Right atrium auricular region (tissue), 2 donors: ENCODE measurements at regions not wholly inside any gene's neighbourhood (a gene's known extent, or its start where the extent isn't known, plus 50 kb on each side); places are given as distances from the start of the nearest gene placed in this dataset.
"Not testable (repeated sequence)": the region's sequence is repeated elsewhere in the genome, so short reads cannot be mapped to it uniquely, and the experiment has no call there.

Experiments
- DNase-seq: peaks from one replicate; pipeline ENCODE4 v3.0.0-alpha.2; 2019; ENCODE audit warnings: low spot score
- H3K27ac ChIP-seq, 2 donors: fragments of 200-600 bp; sonication (generic); 1 replicate in 1 of 2; 2 replicates in 1 of 2; pipeline ENCODE4 v1.5.1; 2016 to 2019
- H3K27me3 ChIP-seq, 2 donors: fragments of 200-600 bp; sonication (generic); one replicate each; pipeline versions ENCODE4 v1.5.1 to v1.6.0; 2017 to 2019
- H3K36me3 ChIP-seq: fragments of 200-600 bp; sonication (generic); one replicate; pipeline ENCODE4 v1.5.1; 2016
- H3K4me1 ChIP-seq, 2 donors: fragments of 200-600 bp; sonication (generic); one replicate each; pipeline versions ENCODE4 v1.5.1 to v1.6.0; 2017 to 2019
- H3K4me3 ChIP-seq, 2 donors: fragments of 200-600 bp; sonication (generic); 1 replicate in 1 of 2; 2 replicates in 1 of 2; pipeline ENCODE4 v1.5.1; 2017 to 2019; ENCODE audit warnings: mild to moderate bottlenecking in 1 of 2, moderate library complexity in 1 of 2
- H3K9me3 ChIP-seq, 2 donors: fragments of 200-600 bp; sonication (generic); one replicate each; pipeline ENCODE4 v1.5.1; 2019
- TF ChIP-seq, protein P1 (sequence below), 2 donors: fragments of 200-600 bp; sonication (generic); IDR thresholded peaks; one replicate each; pipeline ENCODE4 v1.5.1; 2019; ENCODE audit warnings: antibody characterized with exemption in 2 of 2

DNA sequence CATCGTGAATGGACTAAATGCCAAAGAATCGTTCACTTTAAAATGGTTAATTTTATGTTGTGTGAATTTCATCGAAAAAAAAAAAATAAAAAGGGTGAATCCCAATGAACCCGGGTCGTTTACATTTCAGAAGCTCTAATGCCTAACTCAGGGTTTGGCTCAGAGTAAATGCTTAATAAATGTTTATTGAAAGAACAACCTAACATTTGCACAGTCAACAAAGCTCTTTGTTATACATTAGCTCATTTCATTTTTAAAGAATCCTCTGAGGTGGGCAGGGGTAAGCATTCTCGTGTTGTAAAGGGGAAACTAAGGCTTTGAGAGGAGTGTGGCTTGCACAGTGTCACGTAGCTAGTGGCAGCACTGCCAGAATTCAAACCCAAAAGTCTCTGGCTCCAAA lies 109.5 kb downstream of the RPLP1 start:
- Histone ChIP-seq H3K36me3 (no peaks in the 10 kb centered on the region), H3K27ac (no peak overlapping the region), H3K4me1 (no peaks in the 10 kb centered on the region), H3K27me3 (no peaks in the 10 kb centered on the region), H3K9me3 (no peaks in the 10 kb centered on the region), H3K4me3 (no peak overlapping the region)
- TF ChIP-seq, protein P1, sequence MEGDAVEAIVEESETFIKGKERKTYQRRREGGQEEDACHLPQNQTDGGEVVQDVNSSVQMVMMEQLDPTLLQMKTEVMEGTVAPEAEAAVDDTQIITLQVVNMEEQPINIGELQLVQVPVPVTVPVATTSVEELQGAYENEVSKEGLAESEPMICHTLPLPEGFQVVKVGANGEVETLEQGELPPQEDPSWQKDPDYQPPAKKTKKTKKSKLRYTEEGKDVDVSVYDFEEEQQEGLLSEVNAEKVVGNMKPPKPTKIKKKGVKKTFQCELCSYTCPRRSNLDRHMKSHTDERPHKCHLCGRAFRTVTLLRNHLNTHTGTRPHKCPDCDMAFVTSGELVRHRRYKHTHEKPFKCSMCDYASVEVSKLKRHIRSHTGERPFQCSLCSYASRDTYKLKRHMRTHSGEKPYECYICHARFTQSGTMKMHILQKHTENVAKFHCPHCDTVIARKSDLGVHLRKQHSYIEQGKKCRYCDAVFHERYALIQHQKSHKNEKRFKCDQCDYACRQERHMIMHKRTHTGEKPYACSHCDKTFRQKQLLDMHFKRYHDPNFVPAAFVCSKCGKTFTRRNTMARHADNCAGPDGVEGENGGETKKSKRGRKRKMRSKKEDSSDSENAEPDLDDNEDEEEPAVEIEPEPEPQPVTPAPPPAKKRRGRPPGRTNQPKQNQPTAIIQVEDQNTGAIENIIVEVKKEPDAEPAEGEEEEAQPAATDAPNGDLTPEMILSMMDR (IDR thresholded peaks at IDR 0.05) = no peak
- no peak for DNase-seq

DNA sequence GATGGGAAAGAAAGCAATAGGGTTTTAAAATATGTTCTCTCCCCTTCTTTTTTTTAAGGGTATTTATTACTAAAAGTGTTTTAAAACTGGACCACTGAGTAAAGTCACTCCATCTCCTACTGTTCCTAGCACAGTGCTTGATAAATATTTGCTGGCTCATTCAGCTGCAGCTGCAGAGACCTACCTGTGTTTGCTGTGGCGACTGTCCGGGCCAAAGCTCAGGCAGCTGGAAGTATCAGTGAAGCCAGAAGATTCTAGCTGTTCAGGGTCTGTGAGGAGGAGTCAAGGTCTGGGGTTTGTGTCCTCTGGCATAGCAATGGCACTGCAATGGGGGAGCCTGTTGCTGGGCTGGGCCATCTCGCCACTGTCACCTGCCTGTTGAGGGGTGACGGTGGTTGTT lies 109.9 kb downstream of the RPLP1 start:
- no peaks in the 10 kb centered on the region for H3K9me3 ChIP-seq
- TF ChIP-seq, protein P1 (IDR thresholded peaks at IDR 0.05) = no peak
- H3K27ac ChIP-seq = no peak overlapping the region
- H3K4me1 ChIP-seq = no peaks in the 10 kb centered on the region
- no peaks in the 10 kb centered on the region for H3K36me3 ChIP-seq
- DNase-seq = no peak
- H3K27me3 ChIP-seq = no peaks in the 10 kb centered on the region
- H3K4me3 ChIP-seq = no peak overlapping the region

DNA sequence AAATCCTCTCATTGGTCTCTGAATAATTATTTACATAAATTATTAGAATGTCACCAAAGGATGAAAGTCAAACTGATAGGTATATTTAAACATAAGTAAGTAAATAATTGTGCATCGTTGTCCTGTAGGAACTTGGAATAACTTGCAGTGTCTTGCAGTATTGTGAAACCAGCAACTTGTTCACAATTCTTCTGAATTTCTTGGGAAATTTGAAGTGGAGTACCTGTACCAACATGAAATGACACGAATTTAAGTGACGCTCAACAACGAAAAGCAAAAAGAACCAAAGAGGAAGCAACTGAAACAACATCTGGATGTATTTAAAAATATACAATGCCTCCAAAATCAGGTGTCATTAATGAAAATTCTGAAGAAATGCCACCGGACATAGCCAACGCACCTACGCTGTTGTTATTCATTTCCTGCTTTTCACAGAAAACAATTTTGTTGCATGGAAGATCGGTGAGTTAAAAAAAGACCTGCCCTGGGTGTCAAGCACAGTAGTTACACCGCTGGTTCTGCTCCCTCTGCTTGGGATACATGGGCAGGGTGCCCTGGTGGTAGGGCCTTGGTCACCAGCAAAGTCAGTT lies 112.5 kb downstream of the RPLP1 start:
- no peak overlapping the region for H3K27ac ChIP-seq
- no peaks in the 10 kb centered on the region for H3K4me1 ChIP-seq
- H3K9me3 ChIP-seq = no peaks in the 10 kb centered on the region
- H3K27me3 ChIP-seq = no peaks in the 10 kb centered on the region
- TF ChIP-seq, protein P1 (IDR thresholded peaks at IDR 0.05) = no peak
- H3K4me3 ChIP-seq = no peak overlapping the region
- no peak for DNase-seq
- H3K36me3 ChIP-seq = no peaks in the 10 kb centered on the region

DNA sequence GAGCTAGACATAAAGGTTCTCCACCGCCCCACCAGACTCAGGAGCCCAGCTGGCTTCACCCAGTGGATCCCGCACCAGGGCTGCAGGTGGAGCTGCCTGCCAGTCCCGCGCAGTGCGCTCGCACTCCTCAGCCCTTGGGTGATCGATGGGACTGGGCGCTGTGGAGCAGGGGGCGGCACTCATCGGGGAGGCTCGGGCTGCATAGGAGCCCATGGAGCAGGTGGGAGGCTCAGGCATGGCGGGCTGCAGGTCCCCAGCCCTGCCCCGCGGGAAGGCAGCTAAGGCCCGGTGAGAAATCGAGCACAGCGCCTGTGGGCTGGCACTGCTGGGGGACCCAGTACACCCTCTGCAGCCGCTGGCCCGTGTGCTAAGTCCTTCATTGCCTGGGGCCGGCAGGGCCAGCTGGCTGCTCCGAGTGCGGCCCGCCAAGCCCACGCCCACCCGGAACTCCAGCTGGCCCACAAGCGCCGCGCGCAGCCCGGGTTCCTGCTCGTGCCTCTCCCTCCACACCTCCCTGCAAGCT lies 114.7 kb downstream of the RPLP1 start:
- not testable (repeated sequence) for H3K27me3 ChIP-seq, DNase-seq, H3K4me1 ChIP-seq, H3K27ac ChIP-seq, H3K36me3 ChIP-seq, H3K9me3 ChIP-seq, H3K4me3 ChIP-seq

DNA sequence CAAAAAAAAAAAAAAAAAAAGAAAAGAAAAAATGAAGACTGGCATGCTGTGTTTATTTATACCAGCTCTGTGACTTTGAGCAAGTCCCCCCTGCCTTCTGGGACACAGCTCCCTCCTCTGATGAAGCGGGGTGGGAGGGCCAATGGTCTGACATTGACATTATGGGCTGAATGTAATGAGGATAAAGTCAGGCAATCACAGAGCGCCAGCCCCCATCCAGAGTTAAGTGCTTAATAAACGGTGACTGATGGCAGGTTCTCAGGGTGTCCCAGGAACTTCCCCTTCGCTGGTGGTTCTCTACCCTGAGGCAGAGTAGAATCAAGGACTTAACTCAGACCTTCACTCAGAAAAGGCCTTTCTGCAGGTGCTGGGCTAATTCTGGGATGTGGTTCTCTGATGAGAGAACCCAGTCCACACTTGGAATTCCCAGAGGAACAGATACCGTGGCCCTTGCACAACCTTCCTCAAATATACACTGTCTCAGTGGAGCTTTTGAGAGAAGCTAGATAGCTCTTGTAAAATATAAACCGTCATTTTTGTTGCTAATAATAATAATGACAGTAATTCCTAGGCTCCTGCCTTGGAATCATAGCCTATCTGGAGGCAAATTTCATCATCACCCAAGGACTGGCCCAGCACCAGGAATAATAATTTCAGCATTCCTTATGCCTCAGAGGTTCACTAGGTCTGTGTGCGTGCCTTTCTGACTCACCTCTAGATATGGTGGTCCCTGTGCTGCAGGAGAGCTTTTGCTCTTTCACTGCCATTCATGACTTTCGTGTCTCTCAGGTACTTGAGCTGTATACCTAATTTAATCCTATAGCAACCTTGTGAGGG lies 115.8 kb downstream of the RPLP1 start:
- H3K4me1 ChIP-seq = no peaks in the 10 kb centered on the region
- TF ChIP-seq, protein P1 (IDR thresholded peaks at IDR 0.05) = no peak
- H3K4me3 ChIP-seq = no peak overlapping the region
- no peaks in the 10 kb centered on the region for H3K9me3 ChIP-seq
- H3K36me3 ChIP-seq = no peaks in the 10 kb centered on the region
- DNase-seq = no peak
- no peaks in the 10 kb centered on the region for H3K27me3 ChIP-seq
- no peak overlapping the region for H3K27ac ChIP-seq

DNA sequence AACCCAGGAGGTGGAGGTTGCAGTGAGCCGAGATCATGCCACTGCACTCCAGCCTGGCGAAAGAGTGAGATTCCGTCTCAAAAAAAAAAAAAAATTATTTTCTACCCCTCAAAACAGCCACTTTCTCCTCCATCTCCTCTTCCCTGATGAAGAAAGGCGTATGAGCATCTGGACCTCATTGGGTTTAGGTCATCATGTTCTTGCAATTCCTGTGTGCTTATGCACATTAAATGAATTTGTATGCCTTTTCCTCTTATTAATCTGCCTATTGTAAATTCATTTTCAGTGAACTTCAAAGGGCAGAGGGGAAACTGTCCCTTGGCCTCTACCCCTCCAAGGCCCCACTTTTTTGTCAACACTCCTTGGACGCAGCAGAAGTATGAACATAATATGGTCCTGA lies 117.8 kb downstream of the RPLP1 start:
- DNase-seq = no peak
- no peaks in the 10 kb centered on the region for H3K36me3 ChIP-seq
- no peak overlapping the region for H3K4me3 ChIP-seq
- no peaks in the 10 kb centered on the region for H3K27me3 ChIP-seq
- no peak overlapping the region for H3K27ac ChIP-seq
- H3K9me3 ChIP-seq = no peaks in the 10 kb centered on the region
- H3K4me1 ChIP-seq = no peaks in the 10 kb centered on the region
- TF ChIP-seq, protein P1 (IDR thresholded peaks at IDR 0.05) = no peak
